K562 (cell line): ENCODE measurements at regions not wholly inside any gene's neighbourhood (a gene's known extent, or its start where the extent isn't known, plus 50 kb on each side); places are given as distances from the start of the nearest gene placed in this dataset.

Experiments
- C11orf30 ChIP-seq: fragments of 450-650 bp; IDR thresholded peaks from 2 replicates; pipeline ENCODE4 v1.6.1; 2016; ENCODE audit warnings: low read depth, mild to moderate bottlenecking
- EP400 ChIP-seq: fragments of 450-650 bp; IDR thresholded peaks from 2 replicates; pipeline ENCODE4 v1.6.1; 2017; ENCODE audit warnings: antibody characterized with exemption, mild to moderate bottlenecking, moderate library complexity
- HNRNPLL ChIP-seq: fragments of 200-400 bp; formaldehyde crosslinking; IDR thresholded peaks from 2 replicates; pipeline ENCODE4 v1.6.1; 2017; ENCODE audit warnings: low read length, low read depth, mild to moderate bottlenecking; ENCODE audit not compliant: poor library complexity, severe bottlenecking
- MAFF ChIP-seq: IDR thresholded peaks from 2 replicates; pipeline ENCODE4 v1.6.1; 2012; ENCODE audit warnings: low read length, improper control_type of control experiment
- MEIS2 ChIP-seq: fragments of 450-650 bp; IDR thresholded peaks from 2 replicates; pipeline ENCODE4 v1.6.1; 2014; ENCODE audit warnings: mild to moderate bottlenecking; ENCODE audit not compliant: partially characterized antibody
- PRPF4 ChIP-seq: fragments of 200-400 bp; formaldehyde crosslinking; IDR thresholded peaks from one replicate; pipeline ENCODE4 v1.6.1; 2017; ENCODE audit warnings: low read length, low read depth, mild to moderate bottlenecking; ENCODE audit not compliant: insufficient read depth, poor library complexity, severe bottlenecking
- SRSF3 ChIP-seq: fragments of 200-400 bp; formaldehyde crosslinking; IDR thresholded peaks from 2 replicates; pipeline ENCODE4 v1.6.1; 2016; ENCODE audit warnings: mild to moderate bottlenecking, low read length, moderate library complexity; ENCODE audit not compliant: insufficient read depth
- TAF1 ChIP-seq: IDR thresholded peaks from 2 replicates; pipeline ENCODE4 v1.6.1; 2011; ENCODE audit warnings: mild to moderate bottlenecking, low read length, moderate library complexity; ENCODE audit not compliant: insufficient read depth, control insufficient read depth, severe bottlenecking; ENCODE audit errors: extremely low read depth
- ZFP1 ChIP-seq: fragments of 450-650 bp; formaldehyde crosslinking; IDR thresholded peaks from 2 replicates; pipeline ENCODE4 v1.4.0; 2020; ENCODE audit warnings: mild to moderate bottlenecking, mixed read lengths
- ZNF324 ChIP-seq: fragments of 250-450 bp; sonication (Bioruptor Pico); IDR thresholded peaks from 2 replicates; pipeline ENCODE4 v1.4.0; 2020; ENCODE audit warnings: mild to moderate bottlenecking
- TF ChIP-seq, protein P1 (sequence below): fragments of 250-450 bp; sonication (Bioruptor Pico); IDR thresholded peaks from 2 replicates; pipeline ENCODE4 v1.5.0; 2021; ENCODE audit warnings: mild to moderate bottlenecking, borderline replicate concordance
- TF ChIP-seq, protein P2 (sequence below): fragments of 250-450 bp; sonication (Bioruptor Pico); IDR thresholded peaks from 2 replicates; pipeline ENCODE4 v1.5.0; 2020; ENCODE audit warnings: mild to moderate bottlenecking
- TF ChIP-seq, protein P3 (sequence below): sonication (generic); formaldehyde crosslinking; IDR thresholded peaks from 2 replicates; pipeline ENCODE4 v1.8.0; 2023; ENCODE audit warnings: missing genetic modification reagents, mild to moderate bottlenecking, borderline replicate concordance
- TF ChIP-seq, protein P4 (sequence below): sonication (generic); formaldehyde crosslinking; IDR thresholded peaks from 2 replicates; pipeline ENCODE4 v1.8.1; 2023; ENCODE audit warnings: mild to moderate bottlenecking, missing genetic modification reagents
- TF ChIP-seq, protein P5 (sequence below): fragments of 450-650 bp; IDR thresholded peaks from 2 replicates; pipeline ENCODE4 v1.6.1; 2016

DNA sequence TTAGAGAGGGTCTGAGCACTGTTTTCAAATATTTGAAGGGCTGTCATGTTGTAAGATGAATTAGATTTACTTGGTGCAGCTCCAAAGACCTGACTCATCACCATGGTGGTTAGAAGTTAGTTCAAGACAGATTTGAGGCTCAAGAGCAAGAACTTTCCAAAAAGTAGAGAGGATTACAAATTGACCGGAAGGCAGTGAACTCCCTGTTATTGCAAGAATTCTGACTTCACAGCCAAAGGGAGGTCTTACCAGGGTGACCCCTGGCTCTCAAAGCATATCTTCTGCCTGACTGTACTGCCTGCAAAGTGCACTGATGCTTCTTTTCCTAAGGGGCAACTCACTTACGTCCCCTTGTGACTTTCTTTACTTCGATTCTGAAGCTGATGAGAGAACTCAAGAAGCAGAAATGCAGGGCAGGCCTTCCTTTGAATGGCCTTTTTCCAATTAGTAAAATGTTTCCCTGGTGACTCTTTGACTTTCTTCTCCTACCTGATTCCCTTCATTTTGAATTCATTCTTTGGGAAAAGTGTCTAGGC is 86.4 kb downstream of the NAV1 start (continued):
- TF ChIP-seq, protein P1, sequence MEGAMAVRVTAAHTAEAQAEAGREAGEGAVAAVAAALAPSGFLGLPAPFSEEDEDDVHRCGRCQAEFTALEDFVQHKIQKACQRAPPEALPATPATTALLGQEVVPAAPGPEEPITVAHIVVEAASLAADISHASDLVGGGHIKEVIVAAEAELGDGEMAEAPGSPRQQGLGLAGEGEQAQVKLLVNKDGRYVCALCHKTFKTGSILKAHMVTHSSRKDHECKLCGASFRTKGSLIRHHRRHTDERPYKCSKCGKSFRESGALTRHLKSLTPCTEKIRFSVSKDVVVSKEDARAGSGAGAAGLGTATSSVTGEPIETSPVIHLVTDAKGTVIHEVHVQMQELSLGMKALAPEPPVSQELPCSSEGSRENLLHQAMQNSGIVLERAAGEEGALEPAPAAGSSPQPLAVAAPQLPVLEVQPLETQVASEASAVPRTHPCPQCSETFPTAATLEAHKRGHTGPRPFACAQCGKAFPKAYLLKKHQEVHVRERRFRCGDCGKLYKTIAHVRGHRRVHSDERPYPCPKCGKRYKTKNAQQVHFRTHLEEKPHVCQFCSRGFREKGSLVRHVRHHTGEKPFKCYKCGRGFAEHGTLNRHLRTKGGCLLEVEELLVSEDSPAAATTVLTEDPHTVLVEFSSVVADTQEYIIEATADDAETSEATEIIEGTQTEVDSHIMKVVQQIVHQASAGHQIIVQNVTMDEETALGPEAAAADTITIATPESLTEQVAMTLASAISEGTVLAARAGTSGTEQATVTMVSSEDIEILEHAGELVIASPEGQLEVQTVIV (CRISPR knock-in tag) = no peak
- TF ChIP-seq, protein P2, sequence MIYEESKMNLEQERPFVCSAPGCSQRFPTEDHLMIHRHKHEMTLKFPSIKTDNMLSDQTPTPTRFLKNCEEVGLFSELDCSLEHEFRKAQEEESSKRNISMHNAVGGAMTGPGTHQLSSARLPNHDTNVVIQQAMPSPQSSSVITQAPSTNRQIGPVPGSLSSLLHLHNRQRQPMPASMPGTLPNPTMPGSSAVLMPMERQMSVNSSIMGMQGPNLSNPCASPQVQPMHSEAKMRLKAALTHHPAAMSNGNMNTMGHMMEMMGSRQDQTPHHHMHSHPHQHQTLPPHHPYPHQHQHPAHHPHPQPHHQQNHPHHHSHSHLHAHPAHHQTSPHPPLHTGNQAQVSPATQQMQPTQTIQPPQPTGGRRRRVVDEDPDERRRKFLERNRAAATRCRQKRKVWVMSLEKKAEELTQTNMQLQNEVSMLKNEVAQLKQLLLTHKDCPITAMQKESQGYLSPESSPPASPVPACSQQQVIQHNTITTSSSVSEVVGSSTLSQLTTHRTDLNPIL (CRISPR knock-in tag) = no peak
- TF ChIP-seq PRPF4 (no peak), MEIS2 (peak; percentile 94), ZFP1 (CRISPR knock-in tag) (no peak), MAFF (peak; percentile 25; the same call in 1 of the 2 replicates), C11orf30 (peak; percentile 83), EP400 (no peak), SRSF3 (no peak), HNRNPLL (no peak), TAF1 (no peak), ZNF324 (CRISPR knock-in tag) (no peak)
- TF ChIP-seq, protein P3, sequence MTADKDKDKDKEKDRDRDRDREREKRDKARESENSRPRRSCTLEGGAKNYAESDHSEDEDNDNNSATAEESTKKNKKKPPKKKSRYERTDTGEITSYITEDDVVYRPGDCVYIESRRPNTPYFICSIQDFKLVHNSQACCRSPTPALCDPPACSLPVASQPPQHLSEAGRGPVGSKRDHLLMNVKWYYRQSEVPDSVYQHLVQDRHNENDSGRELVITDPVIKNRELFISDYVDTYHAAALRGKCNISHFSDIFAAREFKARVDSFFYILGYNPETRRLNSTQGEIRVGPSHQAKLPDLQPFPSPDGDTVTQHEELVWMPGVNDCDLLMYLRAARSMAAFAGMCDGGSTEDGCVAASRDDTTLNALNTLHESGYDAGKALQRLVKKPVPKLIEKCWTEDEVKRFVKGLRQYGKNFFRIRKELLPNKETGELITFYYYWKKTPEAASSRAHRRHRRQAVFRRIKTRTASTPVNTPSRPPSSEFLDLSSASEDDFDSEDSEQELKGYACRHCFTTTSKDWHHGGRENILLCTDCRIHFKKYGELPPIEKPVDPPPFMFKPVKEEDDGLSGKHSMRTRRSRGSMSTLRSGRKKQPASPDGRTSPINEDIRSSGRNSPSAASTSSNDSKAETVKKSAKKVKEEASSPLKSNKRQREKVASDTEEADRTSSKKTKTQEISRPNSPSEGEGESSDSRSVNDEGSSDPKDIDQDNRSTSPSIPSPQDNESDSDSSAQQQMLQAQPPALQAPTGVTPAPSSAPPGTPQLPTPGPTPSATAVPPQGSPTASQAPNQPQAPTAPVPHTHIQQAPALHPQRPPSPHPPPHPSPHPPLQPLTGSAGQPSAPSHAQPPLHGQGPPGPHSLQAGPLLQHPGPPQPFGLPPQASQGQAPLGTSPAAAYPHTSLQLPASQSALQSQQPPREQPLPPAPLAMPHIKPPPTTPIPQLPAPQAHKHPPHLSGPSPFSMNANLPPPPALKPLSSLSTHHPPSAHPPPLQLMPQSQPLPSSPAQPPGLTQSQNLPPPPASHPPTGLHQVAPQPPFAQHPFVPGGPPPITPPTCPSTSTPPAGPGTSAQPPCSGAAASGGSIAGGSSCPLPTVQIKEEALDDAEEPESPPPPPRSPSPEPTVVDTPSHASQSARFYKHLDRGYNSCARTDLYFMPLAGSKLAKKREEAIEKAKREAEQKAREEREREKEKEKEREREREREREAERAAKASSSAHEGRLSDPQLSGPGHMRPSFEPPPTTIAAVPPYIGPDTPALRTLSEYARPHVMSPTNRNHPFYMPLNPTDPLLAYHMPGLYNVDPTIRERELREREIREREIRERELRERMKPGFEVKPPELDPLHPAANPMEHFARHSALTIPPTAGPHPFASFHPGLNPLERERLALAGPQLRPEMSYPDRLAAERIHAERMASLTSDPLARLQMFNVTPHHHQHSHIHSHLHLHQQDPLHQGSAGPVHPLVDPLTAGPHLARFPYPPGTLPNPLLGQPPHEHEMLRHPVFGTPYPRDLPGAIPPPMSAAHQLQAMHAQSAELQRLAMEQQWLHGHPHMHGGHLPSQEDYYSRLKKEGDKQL (CRISPR knock-in tag) = no peak
- TF ChIP-seq, protein P4, sequence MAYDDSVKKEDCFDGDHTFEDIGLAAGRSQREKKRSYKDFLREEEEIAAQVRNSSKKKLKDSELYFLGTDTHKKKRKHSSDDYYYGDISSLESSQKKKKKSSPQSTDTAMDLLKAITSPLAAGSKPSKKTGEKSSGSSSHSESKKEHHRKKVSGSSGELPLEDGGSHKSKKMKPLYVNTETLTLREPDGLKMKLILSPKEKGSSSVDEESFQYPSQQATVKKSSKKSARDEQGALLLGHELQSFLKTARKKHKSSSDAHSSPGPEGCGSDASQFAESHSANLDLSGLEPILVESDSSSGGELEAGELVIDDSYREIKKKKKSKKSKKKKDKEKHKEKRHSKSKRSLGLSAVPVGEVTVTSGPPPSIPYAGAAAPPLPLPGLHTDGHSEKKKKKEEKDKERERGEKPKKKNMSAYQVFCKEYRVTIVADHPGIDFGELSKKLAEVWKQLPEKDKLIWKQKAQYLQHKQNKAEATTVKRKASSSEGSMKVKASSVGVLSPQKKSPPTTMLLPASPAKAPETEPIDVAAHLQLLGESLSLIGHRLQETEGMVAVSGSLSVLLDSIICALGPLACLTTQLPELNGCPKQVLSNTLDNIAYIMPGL (CRISPR knock-in tag) = no peak
- TF ChIP-seq, protein P5, sequence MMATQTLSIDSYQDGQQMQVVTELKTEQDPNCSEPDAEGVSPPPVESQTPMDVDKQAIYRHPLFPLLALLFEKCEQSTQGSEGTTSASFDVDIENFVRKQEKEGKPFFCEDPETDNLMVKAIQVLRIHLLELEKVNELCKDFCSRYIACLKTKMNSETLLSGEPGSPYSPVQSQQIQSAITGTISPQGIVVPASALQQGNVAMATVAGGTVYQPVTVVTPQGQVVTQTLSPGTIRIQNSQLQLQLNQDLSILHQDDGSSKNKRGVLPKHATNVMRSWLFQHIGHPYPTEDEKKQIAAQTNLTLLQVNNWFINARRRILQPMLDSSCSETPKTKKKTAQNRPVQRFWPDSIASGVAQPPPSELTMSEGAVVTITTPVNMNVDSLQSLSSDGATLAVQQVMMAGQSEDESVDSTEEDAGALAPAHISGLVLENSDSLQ = peak; percentile 90
